ENCODE measurements at regions not wholly inside any gene's neighbourhood (a gene's known extent, or its start where the extent isn't known, plus 50 kb on each side); places are given as distances from the start of the nearest gene placed in this dataset.

GRCh38 chrX:21168401-21169160 is 205.6 kb upstream of the CNKSR2 start:
- TF ChIP-seq SP1 (IDR thresholded peaks at IDR 0.05) = no peak
- TF ChIP-seq ARNT (IDR thresholded peaks at IDR 0.05) = no peak
- no peak for TF ChIP-seq SUZ12 (IDR thresholded peaks at IDR 0.05)
- no peak for TF ChIP-seq ELF4 (IDR thresholded peaks at IDR 0.05)
- no peak for TF ChIP-seq FOXM1 (IDR thresholded peaks at IDR 0.05; ENCODE audit: borderline replicate concordance)
- TF ChIP-seq FOXA1 (IDR thresholded peaks at IDR 0.05) = no peak
- no peak for TF ChIP-seq L3MBTL2 (conservative IDR thresholded peaks at IDR 0.05)
